GM19240 (cell line): ENCODE measurements at regions not wholly inside any gene's neighbourhood (a gene's known extent, or its start where the extent isn't known, plus 50 kb on each side); places are given as distances from the start of the nearest gene placed in this dataset.
"Not testable (repeated sequence)": the region's sequence is repeated elsewhere in the genome, so short reads cannot be mapped to it uniquely, and the experiment has no call there.

Experiments
- DNase-seq: peaks from one replicate; pipeline ENCODE4 v3.0.0; 2011; ENCODE audit warnings: low spot score; ENCODE audit not compliant: insufficient read length

GRCh38 chr14:106373653-106374110 is 847.3 kb downstream of the TMEM121 start:
- DNase-seq, result not testable (repeated sequence)

GRCh38 chr14:106377432-106377831 is 851.0 kb downstream of the TMEM121 start:
- DNase-seq, result no peak

GRCh38 chr14:106378191-106378590 is 851.8 kb downstream of the TMEM121 start:
- no peak for DNase-seq

GRCh38 chr14:106380740-106381139 is 854.4 kb downstream of the TMEM121 start:
- no peak for DNase-seq

- not testable (repeated sequence) for DNase-seq
These were observed 862.8 kb downstream of the TMEM121 start for GRCh38 chr14:106389186-106389585.

- DNase-seq, result no peak
These were observed 864.0 kb downstream of the TMEM121 start for GRCh38 chr14:106390401-106390800.

GRCh38 chr14:106390947-106391346 is 864.6 kb downstream of the TMEM121 start:
- no peak for DNase-seq

- DNase-seq, result no peak
These were observed 867.4 kb downstream of the TMEM121 start for GRCh38 chr14:106393742-106394141.

GRCh38 chr14:106395456-106396050 is 869.2 kb downstream of the TMEM121 start:
- DNase-seq, result no peak

GRCh38 chr14:106396999-106397398 is 870.6 kb downstream of the TMEM121 start:
- no peak for DNase-seq

- DNase-seq, result not testable (repeated sequence)
These were observed 872.5 kb downstream of the TMEM121 start for GRCh38 chr14:106398931-106399331.

GRCh38 chr14:106401316-106401715 is 874.9 kb downstream of the TMEM121 start:
- not testable (repeated sequence) for DNase-seq

GRCh38 chr14:106410229-106410628 is 883.8 kb downstream of the TMEM121 start:
- DNase-seq, result not testable (repeated sequence)

GRCh38 chr14:106414464-106414863 is 888.1 kb downstream of the TMEM121 start:
- DNase-seq, result no peak

- DNase-seq, result peak; percentile 64
These were observed 891.1 kb downstream of the TMEM121 start for GRCh38 chr14:106417224-106418049.

GRCh38 chr14:106419376-106419965 is 893.1 kb downstream of the TMEM121 start:
- DNase-seq, result no peak

- not testable (repeated sequence) for DNase-seq
These were observed 895.1 kb downstream of the TMEM121 start for GRCh38 chr14:106421431-106422033.

- DNase-seq, result no peak
These were observed 895.7 kb downstream of the TMEM121 start for GRCh38 chr14:106422066-106422465.

GRCh38 chr14:106425150-106425549 is 898.8 kb downstream of the TMEM121 start:
- not testable (repeated sequence) for DNase-seq

GRCh38 chr14:106436310-106436905 is 910.0 kb downstream of the TMEM121 start:
- DNase-seq, result peak; percentile 10

- peak; percentile 8 for DNase-seq
These were observed 916.5 kb downstream of the TMEM121 start for GRCh38 chr14:106442857-106443256.
